HCT116 (cell line): ENCODE measurements at regions not wholly inside any gene's neighbourhood (a gene's known extent, or its start where the extent isn't known, plus 50 kb on each side); places are given as distances from the start of the nearest gene placed in this dataset.

Experiments
- ATAC-seq: fragments of 200-7000 bp; cut with Tn5 transposase; 2 replicates; pipeline ENCODE4 v1.9.1; 2020; ENCODE audit warnings: mild to moderate bottlenecking, moderate library complexity
- BruUV-seq: library from RNA; stranded (reverse); fragments of 400-500 nt; replicated peaks from 2 replicates; lab custom pipeline; 2021; lab: Mats Ljungman, UMichigan
- CTCF ChIA-PET: fragments of 300-600 bp; sonication (Branson Sonifier 250); formaldehyde crosslinking; loops from one replicate; lab custom pipeline; 2021; ENCODE audit warnings: antibody characterized with exemption; lab: Charles Lee
- POLR2A ChIA-PET: fragments of 300-600, 350-600 bp; sonication (Branson Sonifier 250); formaldehyde crosslinking; loops from one replicate; lab custom pipeline; 2021; ENCODE audit warnings: antibody characterized with exemption; lab: Charles Lee
- RAD21 ChIA-PET, 2 experiments: fragments of 300-600 bp; sonication (Branson Sonifier 250); formaldehyde crosslinking; loops; one replicate each; lab custom pipeline; 2023; ENCODE audit warnings: low total read pairs in 2 of 2; ENCODE audit not compliant: uncharacterized antibody in 2 of 2, unreplicated experiment in 2 of 2, low non-redundant PET in 1 of 2; lab: Charles Lee
- DNase-seq: peaks from one replicate; pipeline ENCODE4 v3.0.0-alpha.2; 2010; ENCODE audit warnings: low read depth, low spot score
- H2AFZ ChIP-seq: fragments of 200-600 bp; shearing (Covaris generic), sonication (generic); 2 replicates; pipeline ENCODE4 v1.6.1; 2017; ENCODE audit warnings: low read depth, mixed run types, mixed read lengths, antibody characterized with exemption, low read length; ENCODE audit not compliant: poor library complexity, severe bottlenecking
- H3K27ac ChIP-seq: 2 replicates; pipeline ENCODE4 v1.5.1; 2012; ENCODE audit warnings: low read depth, low read length
- H3K27me3 ChIP-seq: fragments of 200-600 bp; sonication (generic); 2 replicates; pipeline ENCODE4 v1.6.1; 2016; ENCODE audit warnings: mixed run types, low read length, mixed read lengths; ENCODE audit not compliant: insufficient read depth
- H3K36me3 ChIP-seq, 2 experiments: fragments of 200-500 bp in 1 of 2; fragments of 200-600 bp in 1 of 2; sonication (Bioruptor generic) in 1 of 2; sonication (generic) in 1 of 2; 2 replicates each; pipeline versions ENCODE4 v1.5.1 to v1.6.1; 2014 to 2016; ENCODE audit warnings: low read length in 2 of 2, inconsistent platforms in 1 of 2, mixed read lengths in 1 of 2, mixed run types in 1 of 2; ENCODE audit not compliant: insufficient read depth in 2 of 2, control insufficient read depth in 1 of 2
- H3K4me1 ChIP-seq, 2 experiments: fragments of 200-600 bp in 1 of 2; sonication (generic) in 1 of 2; 2 replicates each; pipeline versions ENCODE4 v1.5.1 to v1.6.1; 2012 to 2017; ENCODE audit warnings: low read length in 2 of 2, inconsistent platforms in 1 of 2, mild to moderate bottlenecking in 1 of 2, mixed read lengths in 1 of 2, mixed run types in 1 of 2, moderate library complexity in 1 of 2; ENCODE audit not compliant: insufficient read depth in 2 of 2, control insufficient read depth in 1 of 2
- H3K4me2 ChIP-seq: fragments of 200-600 bp; sonication (generic); 2 replicates; pipeline ENCODE4 v1.6.1; 2017; ENCODE audit warnings: mixed run types, low read length, mixed read lengths
- H3K4me3 ChIP-seq, 2 experiments: fragments of 200-600 bp in 1 of 2; sonication (generic) in 1 of 2; replicated peaks in 1 of 2; 2 replicates each; pipeline ENCODE4 v1.5.1; 2011 to 2016; ENCODE audit warnings: low read length in 2 of 2, control low read depth in 1 of 2, low read depth in 1 of 2, mild to moderate bottlenecking in 1 of 2, mixed read lengths in 1 of 2, mixed run types in 1 of 2
- H3K79me2 ChIP-seq: fragments of 200-600 bp; sonication (generic); 2 replicates; pipeline ENCODE4 v1.6.1; 2017; ENCODE audit warnings: mild to moderate bottlenecking, mixed run types, low read length, moderate library complexity, mixed read lengths; ENCODE audit not compliant: insufficient read depth
- H3K9ac ChIP-seq: fragments of 200-600 bp; sonication (generic); 2 replicates; pipeline ENCODE4 v1.6.1; 2016; ENCODE audit warnings: low read length, mixed read lengths
- H3K9me2 ChIP-seq: fragments of 200-600 bp; sonication (generic), shearing (Covaris generic); 2 replicates; pipeline ENCODE4 v1.6.1; 2017; ENCODE audit warnings: mixed run types, mild to moderate bottlenecking, moderate library complexity; ENCODE audit not compliant: insufficient read depth
- H3K9me3 ChIP-seq, 2 experiments: fragments of 200-500 bp in 1 of 2; fragments of 200-600 bp in 1 of 2; sonication (Bioruptor generic) in 1 of 2; sonication (generic) in 1 of 2; 2 replicates each; pipeline ENCODE4 v1.6.1; 2014 to 2017; ENCODE audit warnings: low read length in 2 of 2, mixed read lengths in 2 of 2, inconsistent platforms in 1 of 2, low read depth in 1 of 2, mild to moderate bottlenecking in 1 of 2, mixed run types in 1 of 2, moderate library complexity in 1 of 2; ENCODE audit not compliant: control insufficient read depth in 1 of 2, insufficient read depth in 1 of 2
- H4K20me1 ChIP-seq: fragments of 200-600 bp; sonication (generic), shearing (Covaris generic); 2 replicates; pipeline ENCODE4 v1.6.1; 2017; ENCODE audit warnings: mixed run types, mild to moderate bottlenecking, moderate library complexity; ENCODE audit not compliant: insufficient read depth
- CTCF ChIP-seq, 3 experiments: fragments of 200-600 bp in 1 of 3; sonication (generic) in 1 of 3; IDR thresholded peaks in 2 of 3; conservative IDR thresholded peaks in 1 of 3; 2 replicates each; pipeline ENCODE4 v1.5.1; 2012 to 2017; ENCODE audit warnings: low read depth in 2 of 3, low read length in 2 of 3, antibody characterized with exemption in 1 of 3, borderline replicate concordance in 1 of 3, control low read depth in 1 of 3, mild to moderate bottlenecking in 1 of 3, mixed read lengths in 1 of 3, mixed run types in 1 of 3, moderate library complexity in 1 of 3; ENCODE audit not compliant: insufficient read depth in 1 of 3
- SIN3A ChIP-seq: IDR thresholded peaks from 2 replicates; pipeline ENCODE4 v1.6.1; 2012; ENCODE audit warnings: low read depth
- intact Hi-C: fragments of 100-400 bp; cut with micrococcal nuclease; formaldehyde crosslinking; loops from 2 replicates; pipeline ENCODE4 v1.10.0; 2022

- Histone ChIP-seq H3K27ac (no peak overlapping the region), H3K9ac (no peak overlapping the region), H3K36me3 (no peaks in the 10 kb centered on the region), H4K20me1 (no peaks in the 10 kb centered on the region), H2AFZ (no peak overlapping the region), H3K4me1 (no peaks in the 10 kb centered on the region), H3K27me3 (no peaks in the 10 kb centered on the region), H3K9me2 (no peaks in the 10 kb centered on the region), H3K79me2 (no peaks in the 10 kb centered on the region), H3K9me3 (no peaks in the 10 kb centered on the region; a peak in 1 of 4 replicates), H3K4me2 (no peak overlapping the region), H3K4me3 (no peak overlapping the region)
- no TSS peak for BruUV-seq
- no peak for ATAC-seq
- POLR2A ChIA-PET: no interaction called here
- intact Hi-C loops: no loop called here
- CTCF ChIA-PET: no interaction called here
- TF ChIP-seq CTCF (IDR thresholded peaks at IDR 0.05 in 2 of 3, conservative IDR thresholded peaks at IDR 0.05 in 1 of 3; ENCODE audit: borderline replicate concordance in 1 of 3, insufficient read depth in 1 of 3, low read depth in 2 of 3, low read length in 2 of 3): no peak
- no peak for DNase-seq
- RAD21 ChIA-PET: no interaction called here
Measured at GRCh38 chr6:145250436-145250835, 484.9 kb downstream of the EPM2A start.

GRCh38 chr6:145252737-145253136 lies 482.6 kb downstream of the EPM2A start:
- no peaks in the 10 kb centered on the region; a peak in 1 of 4 replicates for H3K9me3 ChIP-seq
- H3K4me2 ChIP-seq: no peak overlapping the region
- RAD21 ChIA-PET: no interaction called here
- no TSS peak for BruUV-seq
- POLR2A ChIA-PET: no interaction called here
- CTCF ChIA-PET: no interaction called here
- ATAC-seq (no peak), DNase-seq (no peak)
- no peaks in the 10 kb centered on the region for H3K4me1 ChIP-seq
- no peaks in the 10 kb centered on the region for H3K36me3 ChIP-seq
- H3K9ac ChIP-seq: no peak overlapping the region
- TF ChIP-seq SIN3A: no peak
- H3K27me3 ChIP-seq: no peaks in the 10 kb centered on the region
- H3K4me3 ChIP-seq: no peak overlapping the region
- H3K9me2 ChIP-seq: no peaks in the 10 kb centered on the region; the same call in 1 of the 2 replicates
- H3K79me2 ChIP-seq: no peaks in the 10 kb centered on the region
- no peak overlapping the region for H2AFZ ChIP-seq
- H3K27ac ChIP-seq: no peak overlapping the region
- H4K20me1 ChIP-seq: no peaks in the 10 kb centered on the region
- intact Hi-C loops: no loop called here
